GM12878 (cell line): ENCODE measurements at regions not wholly inside any gene's neighbourhood (a gene's known extent, or its start where the extent isn't known, plus 50 kb on each side); places are given as distances from the start of the nearest gene placed in this dataset.
"Not testable (repeated sequence)": the region's sequence is repeated elsewhere in the genome, so short reads cannot be mapped to it uniquely, and the experiment has no call there.

ENCODE experiments used
- CHD2 ChIP-seq: IDR thresholded peaks from 2 replicates; pipeline ENCODE4 v1.6.1; 2011; ENCODE audit warnings: low read depth, low read length, improper control_type of control experiment, borderline replicate concordance
- KDM1A ChIP-seq: fragments of 200-600 bp; sonication (generic); IDR thresholded peaks from 2 replicates; pipeline ENCODE4 v1.6.1; 2016; ENCODE audit warnings: borderline replicate concordance
- SREBF2 ChIP-seq: IDR thresholded peaks from 2 replicates; pipeline ENCODE4 v1.6.1; 2012; ENCODE audit warnings: mild to moderate bottlenecking, low read length

GRCh38 chr5:96497027-96497426 lies 64.0 kb upstream of the PCSK1 start:
- not testable (repeated sequence) for TF ChIP-seq KDM1A, SREBF2, CHD2
